H1 (cell line): ENCODE measurements at regions not wholly inside any gene's neighbourhood (a gene's known extent, or its start where the extent isn't known, plus 50 kb on each side); places are given as distances from the start of the nearest gene placed in this dataset.
"Not testable (repeated sequence)": the region's sequence is repeated elsewhere in the genome, so short reads cannot be mapped to it uniquely, and the experiment has no call there.

Source experiments
- CTCF ChIA-PET: fragments of 300-600 bp; sonication (Branson Sonifier 250); formaldehyde crosslinking; loops from one replicate; lab custom pipeline; 2021; ENCODE audit not compliant: partially characterized antibody; lab: Charles Lee
- POLR2A ChIA-PET: fragments of 300-600 bp; sonication (Branson Sonifier 250); formaldehyde crosslinking; loops from one replicate; lab custom pipeline; 2021; ENCODE audit warnings: inconsistent platforms; ENCODE audit not compliant: partially characterized antibody; lab: Charles Lee
- DNase-seq, 2 experiments: peaks; one replicate each; pipeline versions ENCODE4 v3.0.0 to v3.0.0-alpha.2; 2010 to 2022; ENCODE audit warnings: low spot score in 2 of 2, low read depth in 1 of 2, mixed read lengths in 1 of 2
- FAIRE-seq: peaks from 2 replicates; lab custom pipeline; 2011; peaks lifted over from hg19 to GRCh38; lab: Jason Lieb, UNC
- H2AFZ ChIP-seq: 2 replicates; pipeline ENCODE4 v1.8.1; 2012; ENCODE audit warnings: low read length, inconsistent platforms
- H2AK5ac ChIP-seq: 2 replicates; pipeline ENCODE4 v1.6.1; 2013; ENCODE audit warnings: low read depth, low read length
- H2BK120ac ChIP-seq: replicated peaks from 2 replicates; pipeline ENCODE3; 2013; ENCODE audit warnings: low read depth, low read length, inconsistent platforms
- H2BK12ac ChIP-seq: 2 replicates; pipeline ENCODE4 v1.6.1; 2013; ENCODE audit warnings: low read depth, low read length
- H2BK15ac ChIP-seq: 2 replicates; pipeline ENCODE4 v1.6.1; 2013; ENCODE audit warnings: low read length
- H2BK20ac ChIP-seq: 2 replicates; pipeline ENCODE4 v1.6.1; 2013; ENCODE audit warnings: low read length
- H2BK5ac ChIP-seq: 2 replicates; pipeline ENCODE4 v1.6.1; 2013; ENCODE audit warnings: low read depth, low read length
- H3K14ac ChIP-seq: 2 replicates; pipeline ENCODE4 v1.6.1; 2013; ENCODE audit warnings: inconsistent platforms; ENCODE audit not compliant: insufficient read length
- H3K18ac ChIP-seq: 2 replicates; pipeline ENCODE4 v1.6.1; 2013; ENCODE audit warnings: low read length; ENCODE audit errors: extremely low read depth
- H3K23ac ChIP-seq: 2 replicates; pipeline ENCODE4 v1.6.1; 2013; ENCODE audit warnings: inconsistent platforms; ENCODE audit not compliant: insufficient read length
- H3K23me2 ChIP-seq: 2 replicates; pipeline ENCODE4 v1.6.1; 2013; ENCODE audit warnings: low read depth, low read length
- H3K27ac ChIP-seq: 2 replicates; pipeline ENCODE4 v1.6.1; 2011; ENCODE audit warnings: low read depth, low read length, inconsistent platforms
- H3K27me3 ChIP-seq, 4 experiments: replicated peaks in 1 of 4; 1 replicate in 1 of 4; 2 replicates in 3 of 4; pipeline versions ENCODE4 v1.6.1 to v1.8.1; 2011 to 2013; ENCODE audit warnings: low read length in 3 of 4, mild to moderate bottlenecking in 3 of 4, inconsistent platforms in 2 of 4, mixed read lengths in 2 of 4, moderate library complexity in 1 of 4; ENCODE audit not compliant: control insufficient read depth in 3 of 4, insufficient read depth in 3 of 4; ENCODE audit errors: extremely low read depth in 1 of 4
- H3K36me3 ChIP-seq, 4 experiments: 2 replicates each; pipeline versions ENCODE4 v1.6.1 to v1.8.1; 2011 to 2013; ENCODE audit warnings: mild to moderate bottlenecking in 4 of 4, low read length in 3 of 4, moderate library complexity in 2 of 4, control low read depth in 1 of 4, inconsistent platforms in 1 of 4; ENCODE audit not compliant: insufficient read depth in 4 of 4, control insufficient read depth in 2 of 4
- H3K4ac ChIP-seq: replicated peaks from 2 replicates; pipeline ENCODE3; 2013; ENCODE audit warnings: low read length, low read depth, mixed read lengths, inconsistent platforms; ENCODE audit not compliant: insufficient read length
- H3K4me1 ChIP-seq, 4 experiments: replicated peaks in 1 of 4; 1 replicate in 1 of 4; 2 replicates in 3 of 4; pipeline versions ENCODE4 v1.6.1 to v1.8.1; 2011 to 2013; ENCODE audit warnings: low read length in 3 of 4, inconsistent platforms in 2 of 4, mixed read lengths in 1 of 4; ENCODE audit not compliant: insufficient read depth in 4 of 4, control insufficient read depth in 3 of 4
- H3K4me2 ChIP-seq, 2 experiments: 2 replicates each; pipeline versions ENCODE4 v1.6.1 to v1.8.1; 2011 to 2013; ENCODE audit warnings: low read depth in 2 of 2, low read length in 2 of 2, control low read depth in 1 of 2, inconsistent platforms in 1 of 2, mild to moderate bottlenecking in 1 of 2; ENCODE audit not compliant: insufficient read depth in 1 of 2
- H3K4me3 ChIP-seq, 4 experiments: fragments of 200-600, 300-600 bp in 1 of 4; sonication (generic), shearing (Covaris generic), sonication (Bioruptor Twin) in 1 of 4; 2 replicates each; pipeline versions ENCODE4 v1.5.1 to v1.8.1; 2011 to 2016; ENCODE audit warnings: low read length in 4 of 4, low read depth in 3 of 4, control low read depth in 2 of 4, inconsistent platforms in 2 of 4, mild to moderate bottlenecking in 2 of 4, mixed read lengths in 1 of 4, moderate library complexity in 1 of 4; ENCODE audit not compliant: insufficient read depth in 2 of 4; ENCODE audit errors: extremely low read depth in 1 of 4
- H3K56ac ChIP-seq: replicated peaks from 2 replicates; pipeline ENCODE3; 2013; ENCODE audit warnings: low read depth, mild to moderate bottlenecking, mixed read lengths, low read length, inconsistent platforms; ENCODE audit not compliant: insufficient read length
- H3K79me1 ChIP-seq: 2 replicates; pipeline ENCODE4 v1.6.1; 2013; ENCODE audit warnings: low read depth, low read length, control low read depth
- H3K79me2 ChIP-seq, 2 experiments: 2 replicates each; pipeline versions ENCODE4 v1.6.1 to v1.8.1; 2012 to 2013; ENCODE audit warnings: low read length in 2 of 2, mild to moderate bottlenecking in 2 of 2, inconsistent platforms in 1 of 2; ENCODE audit not compliant: insufficient read depth in 2 of 2, control insufficient read depth in 1 of 2
- H3K9ac ChIP-seq, 4 experiments: replicated peaks in 1 of 4; 1 replicate in 1 of 4; 2 replicates in 3 of 4; pipeline versions ENCODE4 v1.6.1 to v1.8.1; 2011 to 2013; ENCODE audit warnings: low read depth in 3 of 4, low read length in 3 of 4, control low read depth in 2 of 4, mild to moderate bottlenecking in 2 of 4, moderate library complexity in 2 of 4, inconsistent platforms in 1 of 4; ENCODE audit errors: extremely low read depth in 1 of 4
- H3K9me3 ChIP-seq, 2 experiments: 2 replicates each; pipeline versions ENCODE4 v1.6.1 to v1.8.1; 2012 to 2013; ENCODE audit warnings: mild to moderate bottlenecking in 2 of 2, moderate library complexity in 2 of 2, control low read depth in 1 of 2, inconsistent platforms in 1 of 2, low read depth in 1 of 2, low read length in 1 of 2, mixed read lengths in 1 of 2; ENCODE audit not compliant: insufficient read depth in 2 of 2
- H4K20me1 ChIP-seq, 2 experiments: replicated peaks in 1 of 2; 2 replicates each; pipeline versions ENCODE3 to v1.8.1; 2011 to 2013; ENCODE audit warnings: inconsistent platforms in 2 of 2, low read length in 2 of 2, mild to moderate bottlenecking in 1 of 2; ENCODE audit not compliant: insufficient read depth in 2 of 2, control insufficient read depth in 1 of 2
- H4K5ac ChIP-seq: 2 replicates; pipeline ENCODE4 v1.6.1; 2013; ENCODE audit warnings: low read length, low read depth, mixed read lengths, inconsistent platforms; ENCODE audit not compliant: insufficient read length
- H4K8ac ChIP-seq: 2 replicates; pipeline ENCODE4 v1.8.0; 2013; ENCODE audit warnings: mild to moderate bottlenecking, moderate library complexity, low read length, inconsistent platforms; ENCODE audit not compliant: insufficient read depth; ENCODE audit errors: extremely low read depth
- H4K91ac ChIP-seq: replicated peaks from 2 replicates; pipeline ENCODE3; 2013; ENCODE audit warnings: low read length, mixed read lengths, inconsistent platforms; ENCODE audit not compliant: insufficient read length
- WGBS, 2 experiments: shearing (Covaris generic) in 1 of 2; methylation state at CpG; one replicate each; pipeline versions ENCODE4 v1.1.6 to v1.1.7; 2013 to 2015; ENCODE audit warnings: low lambda C conversion rate in 2 of 2, mixed read lengths in 2 of 2, inconsistent platforms in 1 of 2, low coverage in 1 of 2, missing lambda C conversion rate in 1 of 2; ENCODE audit not compliant: insufficient replicate concordance in 2 of 2, insufficient coverage in 1 of 2, insufficient read length in 1 of 2; ENCODE audit errors: extremely low coverage in 1 of 2, missing lambda C conversion rate in 1 of 2; 5-methylcytosine and 5-hydroxymethylcytosine counted together

- H4K5ac ChIP-seq, H2BK15ac ChIP-seq, H3K23ac ChIP-seq, H3K14ac ChIP-seq, H4K8ac ChIP-seq, H2BK5ac ChIP-seq, H3K27ac ChIP-seq, H3K79me1 ChIP-seq, H3K23me2 ChIP-seq, H3K79me2 ChIP-seq, POLR2A ChIA-PET, H4K91ac ChIP-seq, H3K9ac ChIP-seq, H3K4me1 ChIP-seq, H2BK20ac ChIP-seq, H3K4me3 ChIP-seq, H2AFZ ChIP-seq, H3K18ac ChIP-seq, H3K9me3 ChIP-seq, H2BK120ac ChIP-seq, H3K27me3 ChIP-seq, H3K4ac ChIP-seq, H2AK5ac ChIP-seq, H2BK12ac ChIP-seq, H3K36me3 ChIP-seq, H3K56ac ChIP-seq, FAIRE-seq, DNase-seq, H3K4me2 ChIP-seq, H4K20me1 ChIP-seq, CTCF ChIA-PET: not testable (repeated sequence)
- 76% methylated on average over 4 of the region's 4 CpGs; no CpG with 5 or more reads in 1 of the 2 experiments for WGBS, 2 experiments
Measured at GRCh38 chr7:112592565-112593263, 111.9 kb downstream of the LSMEM1 start.
